DOHH2 (cell line): ENCODE measurements at regions not wholly inside any gene's neighbourhood (a gene's known extent, or its start where the extent isn't known, plus 50 kb on each side); places are given as distances from the start of the nearest gene placed in this dataset.

Experiments
- H3F3A ChIP-seq: fragments of 200-600 bp; sonication (generic), shearing (Covaris generic); 2 replicates; pipeline ENCODE4 v1.6.0; 2016; ENCODE audit warnings: antibody characterized with exemption, mild to moderate bottlenecking; ENCODE audit not compliant: control insufficient read depth, insufficient read depth
- H3K27ac ChIP-seq: fragments of 200-600 bp; sonication (generic); 2 replicates; pipeline ENCODE4 v1.5.1; 2014; ENCODE audit warnings: low read depth, mild to moderate bottlenecking, low read length, moderate library complexity
- H3K27me3 ChIP-seq: fragments of 200-600 bp; sonication (generic); 2 replicates; pipeline ENCODE4 v1.6.1; 2014; ENCODE audit warnings: mild to moderate bottlenecking, low read length, mixed read lengths; ENCODE audit not compliant: control insufficient read depth
- H3K36me3 ChIP-seq: fragments of 200-600 bp; sonication (generic); 2 replicates; pipeline ENCODE4 v1.6.1; 2014; ENCODE audit warnings: mild to moderate bottlenecking, low read length, moderate library complexity, mixed read lengths; ENCODE audit not compliant: control insufficient read depth
- H3K4me1 ChIP-seq: fragments of 200-600 bp; sonication (generic); 2 replicates; pipeline ENCODE4 v1.6.1; 2014; ENCODE audit warnings: mild to moderate bottlenecking, low read length, mixed read lengths; ENCODE audit not compliant: control insufficient read depth
- H3K4me2 ChIP-seq: fragments of 200-600 bp; sonication (generic); 2 replicates; pipeline ENCODE4 v1.6.0; 2014; ENCODE audit warnings: mild to moderate bottlenecking, low read length, moderate library complexity
- H3K4me3 ChIP-seq: fragments of 200-600 bp; sonication (generic); 2 replicates; pipeline ENCODE4 v1.5.1; 2014; ENCODE audit warnings: mild to moderate bottlenecking, low read length, mixed read lengths
- H3K79me2 ChIP-seq: fragments of 200-600 bp; sonication (generic); 2 replicates; pipeline ENCODE4 v1.6.1; 2014; ENCODE audit warnings: mild to moderate bottlenecking, low read length, mixed read lengths; ENCODE audit not compliant: control insufficient read depth
- H3K9me2 ChIP-seq: fragments of 200-600 bp; sonication (generic); replicated peaks from 2 replicates; pipeline ENCODE4 v1.6.1; 2014; ENCODE audit warnings: mild to moderate bottlenecking, low read length, mixed read lengths; ENCODE audit not compliant: control insufficient read depth
- H3K9me3 ChIP-seq: fragments of 200-600 bp; sonication (generic); 2 replicates; pipeline ENCODE4 v1.6.1; 2014; ENCODE audit warnings: antibody characterized with exemption, low read length, mixed read lengths; ENCODE audit not compliant: control insufficient read depth, insufficient read depth
- H4K20me1 ChIP-seq: fragments of 200-600 bp; sonication (generic); 2 replicates; pipeline ENCODE4 v1.6.0; 2014; ENCODE audit warnings: low read depth, mild to moderate bottlenecking, antibody characterized with exemption, low read length, moderate library complexity; ENCODE audit not compliant: control insufficient read depth, insufficient read depth
- CTCF ChIP-seq: fragments of 200-600 bp; sonication (generic); IDR thresholded peaks from one replicate; pipeline ENCODE4 v1.5.1; 2014; ENCODE audit warnings: antibody characterized with exemption, mild to moderate bottlenecking, low read depth, low read length; ENCODE audit not compliant: poor library complexity, severe bottlenecking
- EZH2phosphoT487 ChIP-seq: fragments of 200-600 bp; sonication (generic); IDR thresholded peaks from 2 replicates; pipeline ENCODE4 v1.6.1; 2017; ENCODE audit warnings: borderline replicate concordance, mild to moderate bottlenecking, antibody characterized with exemption, low read length, moderate library complexity, mixed read lengths

GRCh38 chr18:1928711-1929110 is 642.6 kb downstream of the METTL4 start:
- TF ChIP-seq EZH2phosphoT487, result no peak
- no peak for TF ChIP-seq CTCF
- H3K36me3 ChIP-seq, result no peaks in the 10 kb centered on the region
- no peaks in the 10 kb centered on the region for H3K27me3 ChIP-seq

GRCh38 chr18:1929720-1930119 is 641.6 kb downstream of the METTL4 start:
- H4K20me1 ChIP-seq, result no peaks in the 10 kb centered on the region
- H3K4me3 ChIP-seq, result no peak overlapping the region

More at GRCh38 chr18:1928711-1929110, 642.6 kb downstream of the METTL4 start:
- H3K4me1 ChIP-seq, result no peaks in the 10 kb centered on the region
- no peaks in the 10 kb centered on the region for H3K9me2 ChIP-seq
- no peaks in the 10 kb centered on the region for H3K79me2 ChIP-seq
- H3K27ac ChIP-seq, result no peak overlapping the region
- no peaks in the 10 kb centered on the region for H4K20me1 ChIP-seq
- H3K4me3 ChIP-seq, result no peak overlapping the region
- no peaks in the 10 kb centered on the region for H3F3A ChIP-seq
- H3K9me3 ChIP-seq, result no peaks in the 10 kb centered on the region
- H3K4me2 ChIP-seq, result no peak overlapping the region

GRCh38 chr18:1930291-1931270 is 640.7 kb downstream of the METTL4 start:
- H3K36me3 ChIP-seq, result no peaks in the 10 kb centered on the region
- H3K4me1 ChIP-seq, result no peaks in the 10 kb centered on the region
- TF ChIP-seq EZH2phosphoT487 (no peak), CTCF (no peak)
- H3K9me3 ChIP-seq, result no peaks in the 10 kb centered on the region
- H3K27me3 ChIP-seq, result no peaks in the 10 kb centered on the region
- no peaks in the 10 kb centered on the region for H3K9me2 ChIP-seq
- H3K4me3 ChIP-seq, result no peak overlapping the region
- no peaks in the 10 kb centered on the region for H4K20me1 ChIP-seq
- no peak overlapping the region for H3K27ac ChIP-seq
- no peaks in the 10 kb centered on the region for H3K79me2 ChIP-seq
- no peaks in the 10 kb centered on the region for H3F3A ChIP-seq
- H3K4me2 ChIP-seq, result no peak overlapping the region

More at GRCh38 chr18:1929720-1930119, 641.6 kb downstream of the METTL4 start:
- Histone ChIP-seq H3K27ac (no peak overlapping the region), H3K79me2 (no peaks in the 10 kb centered on the region), H3K9me2 (no peaks in the 10 kb centered on the region), H3F3A (no peaks in the 10 kb centered on the region), H3K9me3 (no peaks in the 10 kb centered on the region), H3K4me1 (no peaks in the 10 kb centered on the region), H3K27me3 (no peaks in the 10 kb centered on the region), H3K4me2 (no peak overlapping the region), H3K36me3 (no peaks in the 10 kb centered on the region)
- TF ChIP-seq CTCF (no peak), EZH2phosphoT487 (no peak)
